Adipocyte (in vitro differentiated cells): ENCODE measurements at regions not wholly inside any gene's neighbourhood (a gene's known extent, or its start where the extent isn't known, plus 50 kb on each side); places are given as distances from the start of the nearest gene placed in this dataset.
"Not testable (repeated sequence)": the region's sequence is repeated elsewhere in the genome, so short reads cannot be mapped to it uniquely, and the experiment has no call there.

Experiments used
- DNase-seq: peaks from one replicate; pipeline ENCODE4 v3.0.0-alpha.2; 2015; ENCODE audit warnings: low read depth
- H3K27me3 ChIP-seq: replicated peaks from 2 replicates; pipeline ENCODE4 v1.7.0; 2013; ENCODE audit warnings: mild to moderate bottlenecking, low read length, moderate library complexity; ENCODE audit not compliant: control insufficient read depth, insufficient read depth
- H3K36me3 ChIP-seq: 2 replicates; pipeline ENCODE4 v1.7.0; 2013; ENCODE audit warnings: low read length, mild to moderate bottlenecking, moderate library complexity; ENCODE audit not compliant: control insufficient read depth, insufficient read depth, severe bottlenecking
- H3K4me1 ChIP-seq: 2 replicates; pipeline ENCODE4 v1.7.0; 2013; ENCODE audit warnings: mild to moderate bottlenecking, low read length, moderate library complexity; ENCODE audit not compliant: control insufficient read depth, insufficient read depth
- H3K4me3 ChIP-seq: 2 replicates; pipeline ENCODE4 v1.7.0; 2013; ENCODE audit warnings: mild to moderate bottlenecking, low read length, moderate library complexity
- H3K9ac ChIP-seq: 2 replicates; pipeline ENCODE4 v1.7.0; 2013; ENCODE audit warnings: mild to moderate bottlenecking, low read length, moderate library complexity
- H3K9me3 ChIP-seq: 2 replicates; pipeline ENCODE4 v1.7.0; 2013; ENCODE audit warnings: mild to moderate bottlenecking, low read length, moderate library complexity; ENCODE audit not compliant: control insufficient read depth

DNA sequence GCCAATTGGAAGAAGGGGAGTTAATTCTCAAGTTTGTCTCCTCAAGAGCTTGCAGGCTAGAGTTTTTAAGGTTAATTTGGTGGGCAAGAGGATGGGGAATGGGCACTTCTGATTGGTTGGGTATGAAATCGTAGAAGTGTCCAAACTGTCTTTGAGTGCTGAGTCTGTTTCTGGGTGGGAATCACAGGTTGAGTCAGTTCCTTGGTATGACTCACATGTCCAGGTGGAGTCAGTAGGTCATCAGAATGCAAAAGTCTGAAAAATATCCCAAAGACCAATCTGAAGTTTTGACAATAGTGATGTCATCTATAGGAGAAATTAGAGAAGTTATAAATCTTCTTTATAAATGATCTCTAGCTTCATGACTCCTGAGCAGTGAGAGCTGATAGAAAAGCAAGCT, 1252.2 kb downstream of the REEP3 start:
- no peaks in the 10 kb centered on the region for H3K9me3 ChIP-seq
- no peak overlapping the region for H3K4me3 ChIP-seq
- H3K36me3 ChIP-seq: no peaks in the 10 kb centered on the region
- H3K4me1 ChIP-seq: no peaks in the 10 kb centered on the region
- no peaks in the 10 kb centered on the region for H3K27me3 ChIP-seq
- no peak for DNase-seq
- H3K9ac ChIP-seq: no peak overlapping the region

DNA sequence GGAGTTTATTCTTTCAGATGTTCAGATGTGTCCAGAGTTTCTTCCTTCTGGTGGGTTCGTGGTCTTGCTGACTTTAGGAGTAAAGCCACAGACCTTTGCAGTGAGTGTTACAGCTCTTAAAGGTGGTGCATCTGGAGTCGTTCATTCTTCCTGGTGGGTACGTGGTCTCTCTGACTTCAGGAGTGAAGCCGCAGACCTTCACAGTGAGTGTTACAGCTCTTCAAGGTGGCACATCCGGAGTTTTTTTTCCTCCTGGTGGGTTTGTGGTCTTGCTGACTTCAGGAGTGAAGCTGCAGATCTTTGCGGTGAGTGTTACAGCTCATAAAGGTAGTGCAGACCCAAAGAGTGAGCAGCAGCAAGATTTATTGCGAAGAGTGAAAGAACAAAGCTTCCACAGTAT, 1263.2 kb downstream of the REEP3 start:
- H3K27me3 ChIP-seq, H3K4me1 ChIP-seq, H3K9ac ChIP-seq, H3K9me3 ChIP-seq, H3K36me3 ChIP-seq, DNase-seq, H3K4me3 ChIP-seq: not testable (repeated sequence)

DNA sequence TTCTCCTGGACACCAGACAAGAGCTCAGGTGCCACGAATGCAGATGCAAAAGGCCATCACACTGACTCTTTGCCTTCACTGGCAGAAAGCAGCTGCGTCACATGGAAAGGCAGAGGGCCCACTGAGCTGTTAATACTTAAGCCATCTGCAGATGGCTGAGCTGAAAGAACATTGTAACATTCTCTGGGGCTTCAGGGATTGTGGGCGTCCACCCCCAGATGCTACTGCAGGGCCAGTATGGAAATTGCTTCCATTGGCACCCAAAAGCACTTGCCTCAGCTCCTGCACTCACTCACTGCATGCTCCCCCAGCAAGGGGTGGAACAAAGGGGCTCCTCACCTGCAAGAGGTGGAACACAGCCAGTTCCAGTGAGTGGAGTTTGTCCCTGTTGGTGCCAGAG, 1264.6 kb downstream of the REEP3 start:
- H3K9me3 ChIP-seq: no peaks in the 10 kb centered on the region
- no peaks in the 10 kb centered on the region for H3K36me3 ChIP-seq
- H3K9ac ChIP-seq: no peak overlapping the region
- H3K27me3 ChIP-seq: no peaks in the 10 kb centered on the region
- H3K4me3 ChIP-seq: no peak overlapping the region
- DNase-seq: no peak
- H3K4me1 ChIP-seq: no peaks in the 10 kb centered on the region

DNA sequence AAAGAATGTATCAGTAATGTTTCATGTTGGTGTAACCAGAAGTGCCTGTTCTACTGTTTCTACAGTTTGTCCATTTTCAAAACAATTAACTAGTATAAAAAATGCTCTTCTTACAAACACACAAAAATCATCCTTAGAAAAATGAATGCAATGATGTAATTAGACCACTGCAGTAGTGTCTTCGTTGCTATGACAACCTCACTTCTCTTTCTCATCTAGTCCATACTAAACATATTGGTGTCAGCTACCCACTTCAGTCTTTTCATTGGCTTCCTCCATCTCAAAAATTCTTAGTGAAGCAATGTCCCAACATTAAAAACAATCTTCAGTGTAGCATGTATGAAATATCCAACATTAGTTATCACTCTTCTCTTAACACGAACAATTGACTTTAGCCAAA, 1265.8 kb downstream of the REEP3 start:
- no peak overlapping the region for H3K9ac ChIP-seq
- H3K9me3 ChIP-seq: no peaks in the 10 kb centered on the region
- DNase-seq: no peak
- H3K4me3 ChIP-seq: no peak overlapping the region
- H3K36me3 ChIP-seq: no peaks in the 10 kb centered on the region
- no peaks in the 10 kb centered on the region for H3K4me1 ChIP-seq
- no peaks in the 10 kb centered on the region for H3K27me3 ChIP-seq

DNA sequence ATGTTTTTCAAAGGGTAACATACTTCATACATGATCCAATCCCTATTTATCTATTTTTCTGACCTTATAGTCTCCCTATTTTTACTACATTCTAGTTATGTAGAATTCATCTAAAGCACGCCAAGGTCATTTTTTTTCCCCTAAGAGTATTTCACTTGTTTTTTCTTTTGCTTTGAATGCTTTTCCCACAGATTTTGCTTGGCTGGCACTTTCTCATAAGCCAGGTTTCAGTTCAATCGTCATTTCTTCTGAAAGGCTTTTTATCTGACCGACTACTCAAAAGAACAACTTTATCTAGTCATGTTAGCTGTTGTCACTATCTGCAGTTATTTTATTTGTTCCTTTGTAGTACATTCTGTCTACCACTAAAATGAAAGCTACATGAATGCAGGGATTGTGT, 1274.6 kb downstream of the REEP3 start:
- Histone ChIP-seq H3K9me3 (no peaks in the 10 kb centered on the region), H3K36me3 (no peaks in the 10 kb centered on the region), H3K4me1 (no peaks in the 10 kb centered on the region), H3K9ac (no peak overlapping the region), H3K27me3 (no peaks in the 10 kb centered on the region), H3K4me3 (no peak overlapping the region)
- DNase-seq: no peak

DNA sequence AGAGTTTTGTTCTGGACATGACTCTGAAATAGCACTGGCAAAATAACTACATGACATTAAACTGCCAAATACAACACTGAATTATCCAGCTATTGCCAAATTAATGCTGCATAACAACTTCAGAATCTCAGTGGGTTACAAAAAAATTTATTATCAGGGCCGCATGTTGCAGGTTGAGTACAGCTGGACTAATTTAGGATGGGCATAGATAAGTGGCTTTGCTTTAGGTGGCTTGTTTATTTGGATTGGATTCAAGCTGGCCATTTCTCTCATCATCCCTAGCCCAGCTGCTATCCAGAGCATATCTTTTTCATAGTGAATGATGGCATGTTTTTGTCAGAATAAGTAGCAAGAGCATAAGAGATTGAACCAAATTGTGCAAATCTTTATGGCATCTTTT, 1277.1 kb downstream of the REEP3 start:
- no peak overlapping the region for H3K9ac ChIP-seq
- peaks cover under 1% of the 10 kb centered on the region for H3K9me3 ChIP-seq
- no peaks in the 10 kb centered on the region for H3K36me3 ChIP-seq
- DNase-seq: no peak
- no peak overlapping the region for H3K4me3 ChIP-seq
- H3K4me1 ChIP-seq: no peaks in the 10 kb centered on the region
- no peaks in the 10 kb centered on the region for H3K27me3 ChIP-seq

DNA sequence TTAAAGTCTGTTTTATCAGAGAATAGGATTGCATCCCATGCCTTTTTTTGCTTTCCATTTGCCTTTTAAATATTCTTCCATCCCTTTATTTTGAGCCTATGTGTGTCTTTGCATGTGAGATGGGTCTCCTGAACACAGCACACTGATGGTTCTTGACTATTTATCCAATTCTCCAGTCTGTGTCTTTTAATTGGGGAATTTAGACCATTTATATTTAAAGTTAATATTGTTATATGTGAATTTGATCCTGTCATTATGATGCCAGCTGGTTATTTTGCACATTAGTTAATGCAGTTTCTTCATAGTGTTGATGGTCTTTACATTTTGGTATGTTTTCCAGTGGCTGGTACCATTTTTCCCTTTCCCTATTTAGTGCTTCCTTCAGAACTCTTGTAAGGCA, 1287.0 kb downstream of the REEP3 start:
- not testable (repeated sequence) for H3K4me1 ChIP-seq, H3K9me3 ChIP-seq, H3K4me3 ChIP-seq, DNase-seq, H3K9ac ChIP-seq, H3K36me3 ChIP-seq, H3K27me3 ChIP-seq

DNA sequence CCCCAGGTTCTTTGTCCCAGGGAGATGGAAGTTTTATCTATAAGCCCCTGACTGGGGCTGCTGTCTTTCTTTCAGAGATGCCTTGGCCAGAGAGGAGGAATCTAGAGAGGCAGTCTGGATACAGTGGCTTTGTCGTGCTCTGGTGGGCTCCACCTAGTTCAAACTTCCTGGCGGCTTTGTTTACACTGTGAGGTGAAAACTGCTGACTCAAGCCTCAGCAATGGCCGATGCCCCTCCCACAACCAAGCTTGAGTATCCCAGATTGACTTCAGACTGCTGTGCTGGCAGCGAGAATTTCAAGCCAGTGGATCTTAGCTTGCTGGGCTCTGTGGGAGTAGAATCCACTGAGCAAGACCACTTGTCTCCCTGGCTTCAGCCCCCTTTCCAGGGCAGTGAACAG, 1288.8 kb downstream of the REEP3 start:
- not testable (repeated sequence) for H3K4me1 ChIP-seq, H3K9me3 ChIP-seq, H3K9ac ChIP-seq, DNase-seq, H3K36me3 ChIP-seq, H3K4me3 ChIP-seq, H3K27me3 ChIP-seq

DNA sequence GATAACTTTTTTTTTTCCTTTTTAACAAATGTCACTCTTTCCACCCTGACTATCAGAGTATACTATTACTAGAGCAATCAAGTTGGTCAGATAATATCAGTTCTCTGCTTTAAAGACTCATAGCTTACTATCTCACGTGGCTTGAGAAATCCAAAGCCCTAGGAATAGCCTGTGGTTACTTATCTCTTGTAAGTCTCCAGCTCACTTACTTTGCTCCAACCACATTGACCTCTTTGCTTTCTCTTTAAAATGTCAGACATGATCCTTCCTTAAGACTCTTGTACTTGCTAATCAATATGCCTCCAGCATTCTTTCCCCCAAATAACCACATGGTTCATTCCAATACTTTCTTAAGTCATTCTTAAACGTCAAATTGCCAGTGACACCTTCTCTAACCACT, 1292.2 kb downstream of the REEP3 start:
- DNase-seq: no peak
- H3K27me3 ChIP-seq: no peaks in the 10 kb centered on the region
- no peaks in the 10 kb centered on the region for H3K36me3 ChIP-seq
- no peak overlapping the region for H3K4me3 ChIP-seq
- no peaks in the 10 kb centered on the region for H3K9me3 ChIP-seq
- H3K4me1 ChIP-seq: no peaks in the 10 kb centered on the region
- H3K9ac ChIP-seq: no peak overlapping the region

DNA sequence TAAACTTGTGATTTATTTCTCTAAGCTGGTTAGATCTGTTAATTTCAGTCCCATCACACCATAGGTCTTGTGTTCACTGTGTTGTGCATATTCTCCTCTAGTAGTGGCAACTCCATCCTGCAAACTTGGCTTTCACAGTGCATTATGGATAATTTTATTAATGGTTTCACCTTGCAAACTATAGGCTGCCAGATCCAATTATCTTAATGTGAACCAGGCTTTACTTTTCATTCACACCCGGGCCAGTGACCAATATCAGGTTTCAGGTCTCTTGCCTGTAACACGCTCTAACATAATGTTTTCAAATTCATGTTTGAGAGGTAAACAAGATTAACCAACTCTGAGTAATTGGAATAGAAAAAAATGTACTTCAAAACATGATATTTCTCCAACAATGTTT, 1293.0 kb downstream of the REEP3 start:
- no peak for DNase-seq
- Histone ChIP-seq H3K27me3 (no peaks in the 10 kb centered on the region), H3K9me3 (no peaks in the 10 kb centered on the region), H3K4me3 (no peak overlapping the region), H3K9ac (no peak overlapping the region), H3K4me1 (no peaks in the 10 kb centered on the region), H3K36me3 (no peaks in the 10 kb centered on the region)

DNA sequence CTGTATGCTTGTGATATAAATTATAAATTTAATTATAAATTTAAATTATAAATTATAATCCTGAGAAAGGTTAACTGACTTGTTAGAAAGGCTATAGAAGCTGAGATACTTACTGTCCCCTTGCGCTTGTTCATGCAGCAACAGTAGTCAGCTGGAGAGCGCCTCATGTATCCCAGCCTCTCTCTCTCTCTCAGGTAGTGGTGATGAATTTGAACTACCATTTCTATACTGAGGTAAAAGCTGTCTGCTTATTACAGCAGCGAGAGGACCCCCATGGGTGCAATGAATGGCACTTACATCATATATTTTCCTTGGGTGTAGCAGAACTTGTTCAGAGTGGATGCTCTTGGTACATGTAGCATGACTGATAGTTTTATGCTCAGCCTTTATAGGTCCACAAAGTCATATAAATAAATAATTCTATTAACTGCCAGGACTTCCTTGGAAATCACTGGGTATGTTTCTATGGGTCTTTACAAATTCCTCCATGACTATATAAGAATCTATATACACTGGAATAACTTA, 1308.7 kb downstream of the REEP3 start:
- no peaks in the 10 kb centered on the region for H3K27me3 ChIP-seq
- no peaks in the 10 kb centered on the region for H3K4me1 ChIP-seq
- no peaks in the 10 kb centered on the region for H3K36me3 ChIP-seq
- no peak overlapping the region for H3K4me3 ChIP-seq
- DNase-seq: no peak
- H3K9me3 ChIP-seq: no peaks in the 10 kb centered on the region
- no peak overlapping the region for H3K9ac ChIP-seq

DNA sequence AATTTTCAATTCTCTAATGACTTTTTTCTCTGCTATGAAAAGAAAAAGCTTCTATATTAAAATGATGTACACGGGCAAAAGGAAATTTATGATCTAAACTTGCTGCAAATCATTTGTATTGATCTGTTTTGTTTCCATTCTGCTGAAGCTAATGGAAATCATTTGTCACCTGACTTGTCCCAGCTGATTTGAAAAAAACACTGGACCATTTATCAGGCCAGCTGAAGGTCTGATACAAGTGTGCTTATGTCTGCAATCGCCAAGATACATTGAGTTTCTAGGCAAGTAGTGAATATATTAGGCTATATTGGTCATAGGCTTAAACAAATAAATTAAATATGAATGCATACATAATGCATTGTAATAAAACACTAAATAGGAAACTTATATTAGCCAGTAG, 1309.7 kb downstream of the REEP3 start:
- Histone ChIP-seq H3K4me3 (no peak overlapping the region), H3K27me3 (no peaks in the 10 kb centered on the region), H3K9ac (no peak overlapping the region), H3K9me3 (no peaks in the 10 kb centered on the region), H3K36me3 (no peaks in the 10 kb centered on the region), H3K4me1 (no peaks in the 10 kb centered on the region)
- DNase-seq: no peak
